HEK293 (cell line): ENCODE measurements at regions not wholly inside any gene's neighbourhood (a gene's known extent, or its start where the extent isn't known, plus 50 kb on each side); places are given as distances from the start of the nearest gene placed in this dataset.

ENCODE experiments used
- CTCF ChIA-PET: fragments of 350-600 bp; formaldehyde crosslinking; extraction: SDS; loops from one replicate; lab custom pipeline; 2021; ENCODE audit warnings: antibody characterized with exemption; lab: Yijun Ruan, JAX
- POLR2A ChIA-PET: fragments of 300-600 bp; formaldehyde crosslinking; extraction: SDS; loops from one replicate; lab custom pipeline; 2020; ENCODE audit warnings: antibody characterized with exemption, inconsistent platforms; lab: Yijun Ruan, JAX
- H3K27ac ChIP-seq: fragments of 200-500 bp; sonication (Bioruptor generic); 2 replicates; pipeline ENCODE4 v1.5.1; 2014; ENCODE audit warnings: low read depth, low read length, control low read depth, inconsistent platforms; ENCODE audit errors: extremely low read depth
- H3K36me3 ChIP-seq, 2 experiments: fragments of 200-500 bp in 1 of 2; sonication (Bioruptor generic) in 1 of 2; 1 replicate in 1 of 2; 2 replicates in 1 of 2; pipeline ENCODE4 v1.5.1; 2014 to 2017; ENCODE audit warnings: inconsistent platforms in 2 of 2, low read length in 2 of 2; ENCODE audit not compliant: control insufficient read depth in 2 of 2, insufficient read depth in 1 of 2
- H3K4me1 ChIP-seq: fragments of 200-500 bp; sonication (Bioruptor generic); 2 replicates; pipeline ENCODE4 v1.5.1; 2014; ENCODE audit warnings: mild to moderate bottlenecking, low read length, inconsistent platforms; ENCODE audit not compliant: control insufficient read depth, insufficient read depth
- H3K4me3 ChIP-seq: 2 replicates; pipeline ENCODE4 v1.5.1; 2011; ENCODE audit warnings: low read depth, mild to moderate bottlenecking, control low read depth, low read length, moderate library complexity
- H3K9me3 ChIP-seq: fragments of 200-500 bp; sonication (Bioruptor generic); 2 replicates; pipeline ENCODE4 v1.5.1; 2014; ENCODE audit warnings: low read depth, low read length, inconsistent platforms; ENCODE audit not compliant: control insufficient read depth, insufficient read depth
- GLI4 ChIP-seq: fragments of 450-650 bp; formaldehyde crosslinking; IDR thresholded peaks from 2 replicates; pipeline ENCODE4 v1.5.1; 2016; ENCODE audit warnings: missing biosample characterization, missing genetic modification characterization
- KLF7 ChIP-seq: fragments of 450-650 bp; formaldehyde crosslinking; IDR thresholded peaks from 2 replicates; pipeline ENCODE4 v1.5.1; 2016; ENCODE audit warnings: missing biosample characterization, missing genetic modification characterization, borderline replicate concordance
- MEIS1 ChIP-seq: sonication (generic); formaldehyde crosslinking; IDR thresholded peaks from 2 replicates; pipeline ENCODE4 v1.8.1; 2022; ENCODE audit warnings: missing genetic modification reagents, mild to moderate bottlenecking, borderline replicate concordance
- PRDM1 ChIP-seq: fragments of 450-650 bp; formaldehyde crosslinking; IDR thresholded peaks from 2 replicates; pipeline ENCODE4; 2016; ENCODE audit warnings: missing biosample characterization, missing genetic modification characterization
- RBAK ChIP-seq: fragments of 450-650 bp; formaldehyde crosslinking; IDR thresholded peaks from 2 replicates; pipeline ENCODE4 v1.5.1; 2016; ENCODE audit warnings: missing biosample characterization, missing genetic modification characterization
- SALL2 ChIP-seq: fragments of 450-650 bp; formaldehyde crosslinking; IDR thresholded peaks from 2 replicates; pipeline ENCODE4 v1.5.0; 2017; ENCODE audit warnings: missing biosample characterization, mild to moderate bottlenecking, missing genetic modification characterization, borderline replicate concordance
- ZBTB20 ChIP-seq: fragments of 450-650 bp; formaldehyde crosslinking; IDR thresholded peaks from 2 replicates; pipeline ENCODE4 v1.5.1; 2016; ENCODE audit warnings: missing biosample characterization, missing genetic modification characterization
- ZFP3 ChIP-seq: fragments of 450-650 bp; formaldehyde crosslinking; IDR thresholded peaks from 2 replicates; pipeline ENCODE4 v1.5.1; 2016; ENCODE audit warnings: low read depth, missing biosample characterization, missing genetic modification characterization
- ZNF132 ChIP-seq: fragments of 450-650 bp; formaldehyde crosslinking; IDR thresholded peaks from 2 replicates; pipeline ENCODE4 v1.5.1; 2017; ENCODE audit warnings: missing biosample characterization, missing genetic modification characterization, borderline replicate concordance
- ZNF175 ChIP-seq: fragments of 450-650 bp; formaldehyde crosslinking; IDR thresholded peaks from 2 replicates; pipeline ENCODE4 v1.5.1; 2016; ENCODE audit warnings: missing biosample characterization, missing genetic modification characterization
- ZNF202 ChIP-seq: fragments of 450-650 bp; formaldehyde crosslinking; IDR thresholded peaks from 2 replicates; pipeline ENCODE4 v1.5.1; 2016; ENCODE audit warnings: missing biosample characterization, missing genetic modification characterization, borderline replicate concordance
- ZNF311 ChIP-seq: fragments of 450-650 bp; formaldehyde crosslinking; IDR thresholded peaks from 2 replicates; pipeline ENCODE4 v1.5.1; 2017; ENCODE audit warnings: missing biosample characterization, missing genetic modification characterization, borderline replicate concordance
- ZNF324 ChIP-seq: fragments of 450-650 bp; formaldehyde crosslinking; IDR thresholded peaks from 2 replicates; pipeline ENCODE4 v1.5.1; 2016; ENCODE audit warnings: missing biosample characterization, missing genetic modification characterization
- ZNF37A ChIP-seq: fragments of 450-650 bp; IDR thresholded peaks from 2 replicates; pipeline ENCODE4 v1.5.1; 2018; ENCODE audit warnings: missing biosample characterization, missing genetic modification characterization
- ZNF394 ChIP-seq: fragments of 450-650 bp; formaldehyde crosslinking; IDR thresholded peaks from 2 replicates; pipeline ENCODE4 v1.5.1; 2016; ENCODE audit warnings: missing biosample characterization, missing genetic modification characterization, mild to moderate bottlenecking, moderate library complexity, borderline replicate concordance
- ZNF433 ChIP-seq: fragments of 450-650 bp; formaldehyde crosslinking; IDR thresholded peaks from 2 replicates; pipeline ENCODE4 v1.5.1; 2016; ENCODE audit warnings: missing biosample characterization, missing genetic modification characterization, low read depth
- ZNF555 ChIP-seq: fragments of 450-650 bp; formaldehyde crosslinking; conservative IDR thresholded peaks from 2 replicates; pipeline ENCODE4 v1.5.1; 2017; ENCODE audit warnings: missing biosample characterization, mild to moderate bottlenecking, missing genetic modification characterization, inconsistent platforms
- ZNF658 ChIP-seq: fragments of 450-650 bp; formaldehyde crosslinking; IDR thresholded peaks from 2 replicates; pipeline ENCODE4; 2016; ENCODE audit warnings: missing biosample characterization, missing genetic modification characterization
- ZNF670 ChIP-seq: fragments of 450-650 bp; formaldehyde crosslinking; IDR thresholded peaks from 2 replicates; pipeline ENCODE4 v1.5.1; 2016; ENCODE audit warnings: missing biosample characterization, missing genetic modification characterization, low read depth
- ZNF747 ChIP-seq: fragments of 450-650 bp; formaldehyde crosslinking; IDR thresholded peaks from 2 replicates; pipeline ENCODE4 v1.5.1; 2016; ENCODE audit warnings: missing biosample characterization, missing genetic modification characterization
- ZNF777 ChIP-seq: fragments of 450-650 bp; formaldehyde crosslinking; IDR thresholded peaks from 2 replicates; pipeline ENCODE4 v1.5.1; 2017; ENCODE audit warnings: missing biosample characterization, missing genetic modification characterization, borderline replicate concordance
- ZNF830 ChIP-seq: fragments of 450-650 bp; IDR thresholded peaks from 2 replicates; pipeline ENCODE4 v1.5.0; 2018; ENCODE audit warnings: missing biosample characterization, missing genetic modification characterization, low read depth, mild to moderate bottlenecking, moderate library complexity
- ZSCAN16 ChIP-seq: fragments of 450-650 bp; formaldehyde crosslinking; IDR thresholded peaks from 2 replicates; pipeline ENCODE4 v1.5.1; 2016; ENCODE audit warnings: missing biosample characterization, missing genetic modification characterization
- TF ChIP-seq, protein P1 (sequence below): fragments of 450-650 bp; formaldehyde crosslinking; IDR thresholded peaks from 2 replicates; pipeline ENCODE4 v1.5.1; 2016; ENCODE audit warnings: missing biosample characterization, missing genetic modification characterization
- TF ChIP-seq, protein P2 (sequence below): fragments of 450-650 bp; formaldehyde crosslinking; optimal IDR thresholded peaks from 2 replicates; pipeline ENCODE3; 2016; ENCODE audit warnings: missing biosample characterization, mild to moderate bottlenecking, missing genetic modification characterization
- TF ChIP-seq, protein P3 (sequence below): fragments of 450-650 bp; formaldehyde crosslinking; conservative IDR thresholded peaks from 2 replicates; pipeline ENCODE4 v1.5.1; 2016; ENCODE audit warnings: low read depth, missing biosample characterization, missing genetic modification characterization
- TF ChIP-seq, protein P4 (sequence below): fragments of 450-650 bp; formaldehyde crosslinking; IDR thresholded peaks from 2 replicates; pipeline ENCODE4 v1.5.1; 2017; ENCODE audit warnings: missing biosample characterization, missing genetic modification characterization

DNA sequence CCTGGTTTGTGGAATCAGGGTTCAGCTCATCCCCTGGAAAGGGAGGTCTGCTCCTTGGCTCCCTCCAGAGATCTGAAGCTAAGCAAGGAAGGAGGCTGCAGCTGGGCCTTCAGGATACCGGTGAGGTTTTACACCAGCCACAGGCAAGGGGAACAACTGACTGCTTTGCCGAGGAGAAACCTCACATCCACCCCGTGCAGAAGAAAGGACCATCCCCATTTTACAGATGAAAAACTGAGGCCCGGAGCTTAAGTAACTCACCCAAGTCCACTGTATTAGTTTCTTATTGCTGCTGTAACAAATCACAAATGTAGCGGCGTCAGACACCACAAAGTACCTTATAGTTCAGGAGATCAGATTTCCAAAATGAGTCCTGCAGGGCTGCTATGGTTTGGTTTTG lies 173.7 kb downstream of the MN1 start:
- no peak overlapping the region for H3K4me3 ChIP-seq
- POLR2A ChIA-PET: no interaction called here
- no peaks in the 10 kb centered on the region for H3K4me1 ChIP-seq
- H3K36me3 ChIP-seq: no peaks in the 10 kb centered on the region
- TF ChIP-seq ZNF394 (no peak), ZNF37A (tag by site-specific recombination) (no peak), ZNF670 (tag by site-specific recombination) (no peak), ZBTB20 (no peak), RBAK (tag by site-specific recombination) (no peak), ZNF175 (tag by site-specific recombination) (no peak), ZNF433 (tag by site-specific recombination) (no peak), ZSCAN16 (tag by site-specific recombination) (no peak), PRDM1 (tag by site-specific recombination) (no peak), ZNF202 (no peak), ZNF658 (no peak), ZNF132 (tag by site-specific recombination) (no peak), ZNF324 (tag by site-specific recombination) (no peak)
- TF ChIP-seq, protein P1, sequence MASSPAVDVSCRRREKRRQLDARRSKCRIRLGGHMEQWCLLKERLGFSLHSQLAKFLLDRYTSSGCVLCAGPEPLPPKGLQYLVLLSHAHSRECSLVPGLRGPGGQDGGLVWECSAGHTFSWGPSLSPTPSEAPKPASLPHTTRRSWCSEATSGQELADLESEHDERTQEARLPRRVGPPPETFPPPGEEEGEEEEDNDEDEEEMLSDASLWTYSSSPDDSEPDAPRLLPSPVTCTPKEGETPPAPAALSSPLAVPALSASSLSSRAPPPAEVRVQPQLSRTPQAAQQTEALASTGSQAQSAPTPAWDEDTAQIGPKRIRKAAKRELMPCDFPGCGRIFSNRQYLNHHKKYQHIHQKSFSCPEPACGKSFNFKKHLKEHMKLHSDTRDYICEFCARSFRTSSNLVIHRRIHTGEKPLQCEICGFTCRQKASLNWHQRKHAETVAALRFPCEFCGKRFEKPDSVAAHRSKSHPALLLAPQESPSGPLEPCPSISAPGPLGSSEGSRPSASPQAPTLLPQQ (tag by site-specific recombination): no peak
- TF ChIP-seq, all 188 proteins: peak for 0
- H3K27ac ChIP-seq: no peak overlapping the region
- CTCF ChIA-PET: interaction anchor here (0.9 kb wide), 1 partner anchor 13 kb away, joined by 4 read pairs; no protein-coding TSS in a partner anchor
- no peaks in the 10 kb centered on the region for H3K9me3 ChIP-seq

DNA sequence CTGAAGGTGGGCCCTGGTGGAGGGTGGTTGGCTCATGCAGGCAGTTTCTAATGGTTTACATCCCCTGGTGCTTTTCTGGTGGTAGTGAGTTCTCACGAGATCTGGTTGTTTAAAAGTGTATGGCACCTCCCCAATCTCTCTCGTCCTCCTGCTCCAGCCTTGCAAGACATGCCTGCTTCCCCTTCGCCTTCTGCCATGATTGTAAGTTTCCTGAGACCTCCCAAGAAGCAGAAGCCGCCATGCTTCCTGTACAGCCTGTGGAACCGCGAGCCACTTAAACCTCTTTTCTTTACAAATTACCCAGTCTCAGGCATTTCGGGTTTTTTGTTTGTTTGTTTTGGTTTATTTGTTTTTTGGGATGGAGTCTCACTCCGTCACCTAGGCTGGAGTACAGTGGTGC lies 173.2 kb downstream of the MN1 start:
- ChIA-PET POLR2A (no interaction called here), CTCF (interaction anchor here (0.6 kb wide), 1 partner anchor 15 kb away, joined by 3 read pairs; no protein-coding TSS in a partner anchor)
- no peaks in the 10 kb centered on the region for H3K9me3 ChIP-seq
- no peak overlapping the region for H3K4me3 ChIP-seq
- H3K4me1 ChIP-seq: no peaks in the 10 kb centered on the region
- H3K27ac ChIP-seq: no peak overlapping the region
- H3K36me3 ChIP-seq: no peaks in the 10 kb centered on the region
- TF ChIP-seq KLF7 (tag by site-specific recombination) (no peak), MEIS1 (CRISPR knock-in tag) (no peak), GLI4 (tag by site-specific recombination) (no peak), SALL2 (tag by site-specific recombination) (no peak), ZNF830 (no peak), ZNF555 (tag by site-specific recombination) (no peak), ZNF777 (tag by site-specific recombination) (no peak), ZFP3 (no peak), ZNF747 (tag by site-specific recombination) (no peak), ZNF311 (tag by site-specific recombination) (no peak)
- TF ChIP-seq, protein P2, sequence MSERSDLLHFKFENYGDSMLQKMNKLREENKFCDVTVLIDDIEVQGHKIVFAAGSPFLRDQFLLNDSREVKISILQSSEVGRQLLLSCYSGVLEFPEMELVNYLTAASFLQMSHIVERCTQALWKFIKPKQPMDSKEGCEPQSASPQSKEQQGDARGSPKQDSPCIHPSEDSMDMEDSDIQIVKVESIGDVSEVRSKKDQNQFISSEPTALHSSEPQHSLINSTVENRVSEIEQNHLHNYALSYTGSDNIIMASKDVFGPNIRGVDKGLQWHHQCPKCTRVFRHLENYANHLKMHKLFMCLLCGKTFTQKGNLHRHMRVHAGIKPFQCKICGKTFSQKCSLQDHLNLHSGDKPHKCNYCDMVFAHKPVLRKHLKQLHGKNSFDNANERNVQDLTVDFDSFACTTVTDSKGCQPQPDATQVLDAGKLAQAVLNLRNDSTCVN (tag by site-specific recombination): no peak
- TF ChIP-seq, protein P3, sequence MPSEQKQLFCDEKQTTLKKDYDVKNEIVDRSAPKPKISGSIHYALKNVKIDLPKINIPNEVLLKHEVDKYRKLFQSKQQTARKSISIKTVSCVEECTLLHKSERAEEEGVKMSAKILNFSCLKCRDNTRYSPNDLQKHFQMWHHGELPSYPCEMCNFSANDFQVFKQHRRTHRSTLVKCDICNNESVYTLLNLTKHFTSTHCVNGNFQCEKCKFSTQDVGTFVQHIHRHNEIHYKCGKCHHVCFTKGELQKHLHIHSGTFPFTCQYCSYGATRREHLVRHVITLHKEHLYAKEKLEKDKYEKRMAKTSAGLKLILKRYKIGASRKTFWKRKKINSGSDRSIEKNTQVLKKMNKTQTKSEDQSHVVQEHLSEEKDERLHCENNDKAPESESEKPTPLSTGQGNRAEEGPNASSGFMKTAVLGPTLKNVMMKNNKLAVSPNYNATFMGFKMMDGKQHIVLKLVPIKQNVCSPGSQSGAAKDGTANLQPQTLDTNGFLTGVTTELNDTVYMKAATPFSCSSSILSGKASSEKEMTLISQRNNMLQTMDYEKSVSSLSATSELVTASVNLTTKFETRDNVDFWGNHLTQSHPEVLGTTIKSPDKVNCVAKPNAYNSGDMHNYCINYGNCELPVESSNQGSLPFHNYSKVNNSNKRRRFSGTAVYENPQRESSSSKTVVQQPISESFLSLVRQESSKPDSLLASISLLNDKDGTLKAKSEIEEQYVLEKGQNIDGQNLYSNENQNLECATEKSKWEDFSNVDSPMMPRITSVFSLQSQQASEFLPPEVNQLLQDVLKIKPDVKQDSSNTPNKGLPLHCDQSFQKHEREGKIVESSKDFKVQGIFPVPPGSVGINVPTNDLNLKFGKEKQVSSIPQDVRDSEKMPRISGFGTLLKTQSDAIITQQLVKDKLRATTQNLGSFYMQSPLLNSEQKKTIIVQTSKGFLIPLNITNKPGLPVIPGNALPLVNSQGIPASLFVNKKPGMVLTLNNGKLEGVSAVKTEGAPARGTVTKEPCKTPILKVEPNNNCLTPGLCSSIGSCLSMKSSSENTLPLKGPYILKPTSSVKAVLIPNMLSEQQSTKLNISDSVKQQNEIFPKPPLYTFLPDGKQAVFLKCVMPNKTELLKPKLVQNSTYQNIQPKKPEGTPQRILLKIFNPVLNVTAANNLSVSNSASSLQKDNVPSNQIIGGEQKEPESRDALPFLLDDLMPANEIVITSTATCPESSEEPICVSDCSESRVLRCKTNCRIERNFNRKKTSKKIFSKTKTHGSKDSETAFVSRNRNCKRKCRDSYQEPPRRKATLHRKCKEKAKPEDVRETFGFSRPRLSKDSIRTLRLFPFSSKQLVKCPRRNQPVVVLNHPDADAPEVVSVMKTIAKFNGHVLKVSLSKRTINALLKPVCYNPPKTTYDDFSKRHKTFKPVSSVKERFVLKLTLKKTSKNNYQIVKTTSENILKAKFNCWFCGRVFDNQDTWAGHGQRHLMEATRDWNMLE (tag by site-specific recombination): no peak
- TF ChIP-seq, protein P4, sequence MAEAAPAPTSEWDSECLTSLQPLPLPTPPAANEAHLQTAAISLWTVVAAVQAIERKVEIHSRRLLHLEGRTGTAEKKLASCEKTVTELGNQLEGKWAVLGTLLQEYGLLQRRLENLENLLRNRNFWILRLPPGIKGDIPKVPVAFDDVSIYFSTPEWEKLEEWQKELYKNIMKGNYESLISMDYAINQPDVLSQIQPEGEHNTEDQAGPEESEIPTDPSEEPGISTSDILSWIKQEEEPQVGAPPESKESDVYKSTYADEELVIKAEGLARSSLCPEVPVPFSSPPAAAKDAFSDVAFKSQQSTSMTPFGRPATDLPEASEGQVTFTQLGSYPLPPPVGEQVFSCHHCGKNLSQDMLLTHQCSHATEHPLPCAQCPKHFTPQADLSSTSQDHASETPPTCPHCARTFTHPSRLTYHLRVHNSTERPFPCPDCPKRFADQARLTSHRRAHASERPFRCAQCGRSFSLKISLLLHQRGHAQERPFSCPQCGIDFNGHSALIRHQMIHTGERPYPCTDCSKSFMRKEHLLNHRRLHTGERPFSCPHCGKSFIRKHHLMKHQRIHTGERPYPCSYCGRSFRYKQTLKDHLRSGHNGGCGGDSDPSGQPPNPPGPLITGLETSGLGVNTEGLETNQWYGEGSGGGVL (tag by site-specific recombination): no peak
